ENCODE measurements at regions not wholly inside any gene's neighbourhood (a gene's known extent, or its start where the extent isn't known, plus 50 kb on each side); places are given as distances from the start of the nearest gene placed in this dataset.

GRCh38 chr12:94771741-94772140 is 121.4 kb upstream of the TMCC3 start:
- Histone ChIP-seq H3K27me3 (ENCODE audit: insufficient read depth, poor library complexity, severe bottlenecking) (no peaks in the 10 kb centered on the region), H3K27ac (ENCODE audit: poor library complexity, severe bottlenecking) (no peak overlapping the region), H3K36me3 (ENCODE audit: low read depth) (no peaks in the 10 kb centered on the region), H3K4me3 (ENCODE audit: severe bottlenecking) (no peak overlapping the region), H3K9me3 (ENCODE audit: severe bottlenecking) (no peaks in the 10 kb centered on the region), H3K4me1 (ENCODE audit: insufficient read depth, poor library complexity, severe bottlenecking) (no peaks in the 10 kb centered on the region)
- no peak for DNase-seq (ENCODE audit: low spot score)
- TF ChIP-seq CTCF (IDR thresholded peaks at IDR 0.05; ENCODE audit: poor library complexity, severe bottlenecking) = no peak
- no peak for ATAC-seq (ENCODE audit: low read depth)

GRCh38 chr12:94771199-94771598 is 120.8 kb upstream of the TMCC3 start:
- DNase-seq (ENCODE audit: low spot score) = no peak
- no peak for TF ChIP-seq CTCF (IDR thresholded peaks at IDR 0.05; ENCODE audit: poor library complexity, severe bottlenecking)
- Histone ChIP-seq H3K4me1 (ENCODE audit: insufficient read depth, poor library complexity, severe bottlenecking) (no peaks in the 10 kb centered on the region), H3K27me3 (ENCODE audit: insufficient read depth, poor library complexity, severe bottlenecking) (no peaks in the 10 kb centered on the region), H3K4me3 (ENCODE audit: severe bottlenecking) (no peak overlapping the region), H3K36me3 (ENCODE audit: low read depth) (no peaks in the 10 kb centered on the region), H3K27ac (ENCODE audit: poor library complexity, severe bottlenecking) (no peak overlapping the region), H3K9me3 (ENCODE audit: severe bottlenecking) (no peaks in the 10 kb centered on the region)
- no peak for ATAC-seq (ENCODE audit: low read depth)

GRCh38 chr12:94770791-94771190 is 120.4 kb upstream of the TMCC3 start:
- no peak overlapping the region for H3K4me3 ChIP-seq (ENCODE audit: severe bottlenecking)
- ATAC-seq (ENCODE audit: low read depth) (no peak), DNase-seq (ENCODE audit: low spot score) (no peak)
- no peaks in the 10 kb centered on the region for H3K36me3 ChIP-seq (ENCODE audit: low read depth)
- H3K27me3 ChIP-seq (ENCODE audit: insufficient read depth, poor library complexity, severe bottlenecking) = no peaks in the 10 kb centered on the region
- H3K9me3 ChIP-seq (ENCODE audit: severe bottlenecking) = no peaks in the 10 kb centered on the region
- no peak for TF ChIP-seq CTCF (IDR thresholded peaks at IDR 0.05; ENCODE audit: poor library complexity, severe bottlenecking)
- no peaks in the 10 kb centered on the region for H3K4me1 ChIP-seq (ENCODE audit: insufficient read depth, poor library complexity, severe bottlenecking)
- H3K27ac ChIP-seq (ENCODE audit: poor library complexity, severe bottlenecking) = no peak overlapping the region

GRCh38 chr12:94769776-94770759 is 119.7 kb upstream of the TMCC3 start:
- ATAC-seq (ENCODE audit: low read depth) (no peak), DNase-seq (ENCODE audit: low spot score) (no peak)
- Histone ChIP-seq H3K4me3 (ENCODE audit: severe bottlenecking) (no peak overlapping the region), H3K27me3 (ENCODE audit: insufficient read depth, poor library complexity, severe bottlenecking) (no peaks in the 10 kb centered on the region), H3K9me3 (ENCODE audit: severe bottlenecking) (no peaks in the 10 kb centered on the region), H3K27ac (ENCODE audit: poor library complexity, severe bottlenecking) (no peak overlapping the region), H3K36me3 (ENCODE audit: low read depth) (no peaks in the 10 kb centered on the region), H3K4me1 (ENCODE audit: insufficient read depth, poor library complexity, severe bottlenecking) (no peaks in the 10 kb centered on the region)
- TF ChIP-seq CTCF (IDR thresholded peaks at IDR 0.05; ENCODE audit: poor library complexity, severe bottlenecking) = no peak

- Histone ChIP-seq H3K27ac (ENCODE audit: poor library complexity, severe bottlenecking) (no peak overlapping the region), H3K27me3 (ENCODE audit: insufficient read depth, poor library complexity, severe bottlenecking) (no peaks in the 10 kb centered on the region), H3K4me3 (ENCODE audit: severe bottlenecking) (no peak overlapping the region), H3K36me3 (ENCODE audit: low read depth) (no peaks in the 10 kb centered on the region), H3K9me3 (ENCODE audit: severe bottlenecking) (no peaks in the 10 kb centered on the region), H3K4me1 (ENCODE audit: insufficient read depth, poor library complexity, severe bottlenecking) (no peaks in the 10 kb centered on the region)
- no peak for TF ChIP-seq CTCF (IDR thresholded peaks at IDR 0.05; ENCODE audit: poor library complexity, severe bottlenecking)
- no peak for ATAC-seq (ENCODE audit: low read depth)
- DNase-seq (ENCODE audit: low spot score) = no peak
Observed at GRCh38 chr12:94769047-94769420, 118.7 kb upstream of the TMCC3 start.

All from RWPE2 (cell line).